HEK293 (cell line): ENCODE measurements at regions not wholly inside any gene's neighbourhood (a gene's known extent, or its start where the extent isn't known, plus 50 kb on each side); places are given as distances from the start of the nearest gene placed in this dataset.

Source experiments
- CTCF ChIA-PET: fragments of 350-600 bp; formaldehyde crosslinking; extraction: SDS; loops from one replicate; lab custom pipeline; 2021; ENCODE audit warnings: antibody characterized with exemption; lab: Yijun Ruan, JAX
- POLR2A ChIA-PET: fragments of 300-600 bp; formaldehyde crosslinking; extraction: SDS; loops from one replicate; lab custom pipeline; 2020; ENCODE audit warnings: antibody characterized with exemption, inconsistent platforms; lab: Yijun Ruan, JAX
- H3K27ac ChIP-seq: fragments of 200-500 bp; sonication (Bioruptor generic); 2 replicates; pipeline ENCODE4 v1.5.1; 2014; ENCODE audit warnings: low read depth, low read length, control low read depth, inconsistent platforms; ENCODE audit errors: extremely low read depth
- H3K36me3 ChIP-seq, 2 experiments: fragments of 200-500 bp in 1 of 2; sonication (Bioruptor generic) in 1 of 2; 1 replicate in 1 of 2; 2 replicates in 1 of 2; pipeline ENCODE4 v1.5.1; 2014 to 2017; ENCODE audit warnings: inconsistent platforms in 2 of 2, low read length in 2 of 2; ENCODE audit not compliant: control insufficient read depth in 2 of 2, insufficient read depth in 1 of 2
- H3K4me1 ChIP-seq: fragments of 200-500 bp; sonication (Bioruptor generic); 2 replicates; pipeline ENCODE4 v1.5.1; 2014; ENCODE audit warnings: mild to moderate bottlenecking, low read length, inconsistent platforms; ENCODE audit not compliant: control insufficient read depth, insufficient read depth
- H3K4me3 ChIP-seq: 2 replicates; pipeline ENCODE4 v1.5.1; 2011; ENCODE audit warnings: low read depth, mild to moderate bottlenecking, control low read depth, low read length, moderate library complexity
- H3K9me3 ChIP-seq: fragments of 200-500 bp; sonication (Bioruptor generic); 2 replicates; pipeline ENCODE4 v1.5.1; 2014; ENCODE audit warnings: low read depth, low read length, inconsistent platforms; ENCODE audit not compliant: control insufficient read depth, insufficient read depth
- BCL6B ChIP-seq: fragments of 450-650 bp; formaldehyde crosslinking; IDR thresholded peaks from 2 replicates; pipeline ENCODE4 v1.5.1; 2017; ENCODE audit warnings: missing biosample characterization, missing genetic modification characterization
- INSM2 ChIP-seq: fragments of 450-650 bp; formaldehyde crosslinking; IDR thresholded peaks from 2 replicates; pipeline ENCODE4 v1.5.1; 2016; ENCODE audit warnings: missing biosample characterization, missing genetic modification characterization
- PRDM10 ChIP-seq: fragments of 450-650 bp; formaldehyde crosslinking; IDR thresholded peaks from 2 replicates; pipeline ENCODE4 v1.5.1; 2016; ENCODE audit warnings: missing biosample characterization, missing genetic modification characterization
- SALL2 ChIP-seq: fragments of 450-650 bp; formaldehyde crosslinking; IDR thresholded peaks from 2 replicates; pipeline ENCODE4 v1.5.0; 2017; ENCODE audit warnings: missing biosample characterization, mild to moderate bottlenecking, missing genetic modification characterization, borderline replicate concordance
- ZBTB1 ChIP-seq: fragments of 450-650 bp; formaldehyde crosslinking; IDR thresholded peaks from 2 replicates; pipeline ENCODE4 v1.5.1; 2016; ENCODE audit warnings: missing biosample characterization, missing genetic modification characterization
- ZNF155 ChIP-seq: fragments of 450-650 bp; formaldehyde crosslinking; IDR thresholded peaks from 2 replicates; pipeline ENCODE4 v1.5.1; 2016; ENCODE audit warnings: missing biosample characterization, missing genetic modification characterization
- ZNF16 ChIP-seq: fragments of 450-650 bp; formaldehyde crosslinking; IDR thresholded peaks from 2 replicates; pipeline ENCODE4 v1.5.1; 2016; ENCODE audit warnings: low read depth, missing biosample characterization, missing genetic modification characterization
- ZNF221 ChIP-seq: fragments of 450-650 bp; formaldehyde crosslinking; IDR thresholded peaks from 2 replicates; pipeline ENCODE4 v1.5.1; 2017; ENCODE audit warnings: missing biosample characterization, missing genetic modification characterization, borderline replicate concordance
- ZNF24 ChIP-seq: fragments of 450-650 bp; formaldehyde crosslinking; IDR thresholded peaks from 2 replicates; pipeline ENCODE4 v1.5.1; 2016; ENCODE audit warnings: missing biosample characterization, missing genetic modification characterization
- ZNF266 ChIP-seq: fragments of 450-650 bp; formaldehyde crosslinking; IDR thresholded peaks from 2 replicates; pipeline ENCODE4 v1.5.1; 2016; ENCODE audit warnings: missing biosample characterization, missing genetic modification characterization, low read depth
- ZNF280C ChIP-seq: fragments of 450-650 bp; formaldehyde crosslinking; IDR thresholded peaks from 2 replicates; pipeline ENCODE4 v1.5.1; 2016; ENCODE audit warnings: missing biosample characterization, missing genetic modification characterization
- ZNF366 ChIP-seq: fragments of 450-650 bp; formaldehyde crosslinking; conservative IDR thresholded peaks from 2 replicates; pipeline ENCODE4 v1.5.1; 2016; ENCODE audit warnings: missing biosample characterization, missing genetic modification characterization
- ZNF416 ChIP-seq: fragments of 450-650 bp; formaldehyde crosslinking; IDR thresholded peaks from 2 replicates; pipeline ENCODE4 v1.5.1; 2016; ENCODE audit warnings: missing biosample characterization, missing genetic modification characterization
- ZNF488 ChIP-seq: fragments of 450-650 bp; formaldehyde crosslinking; IDR thresholded peaks from 2 replicates; pipeline ENCODE4 v1.5.1; 2016; ENCODE audit warnings: missing biosample characterization, missing genetic modification characterization
- ZNF530 ChIP-seq: fragments of 450-650 bp; formaldehyde crosslinking; IDR thresholded peaks from 2 replicates; pipeline ENCODE4 v1.5.1; 2016; ENCODE audit warnings: low read depth, missing biosample characterization, missing genetic modification characterization
- ZNF544 ChIP-seq: fragments of 450-650 bp; formaldehyde crosslinking; IDR thresholded peaks from 2 replicates; pipeline ENCODE4 v1.5.0; 2017; ENCODE audit warnings: missing biosample characterization, missing genetic modification characterization
- ZNF639 ChIP-seq: fragments of 450-650 bp; formaldehyde crosslinking; IDR thresholded peaks from 2 replicates; pipeline ENCODE4 v1.5.1; 2016; ENCODE audit warnings: missing biosample characterization, missing genetic modification characterization
- ZNF658 ChIP-seq: fragments of 450-650 bp; formaldehyde crosslinking; IDR thresholded peaks from 2 replicates; pipeline ENCODE4; 2016; ENCODE audit warnings: missing biosample characterization, missing genetic modification characterization
- ZNF701 ChIP-seq: fragments of 450-650 bp; formaldehyde crosslinking; IDR thresholded peaks from 2 replicates; pipeline ENCODE4 v1.5.1; 2016; ENCODE audit warnings: missing biosample characterization, missing genetic modification characterization
- ZNF776 ChIP-seq: fragments of 450-650 bp; formaldehyde crosslinking; IDR thresholded peaks from 2 replicates; pipeline ENCODE4 v1.5.0; 2017; ENCODE audit warnings: missing biosample characterization, missing genetic modification characterization, borderline replicate concordance
- ZNF777 ChIP-seq: fragments of 450-650 bp; formaldehyde crosslinking; IDR thresholded peaks from 2 replicates; pipeline ENCODE4 v1.5.1; 2017; ENCODE audit warnings: missing biosample characterization, missing genetic modification characterization, borderline replicate concordance

GRCh38 chr20:53795170-53795569 lies 201.5 kb upstream of the ZNF217 start:
- Histone ChIP-seq H3K4me3 (no peak overlapping the region), H3K9me3 (no peaks in the 10 kb centered on the region), H3K36me3 (no peaks in the 10 kb centered on the region), H3K27ac (no peak overlapping the region), H3K4me1 (no peaks in the 10 kb centered on the region)
- TF ChIP-seq ZNF24 (tag by site-specific recombination) (no peak), ZNF221 (tag by site-specific recombination) (no peak), ZNF416 (tag by site-specific recombination) (no peak), ZNF777 (no peak), INSM2 (tag by site-specific recombination) (no peak), ZNF16 (no peak)
- ChIA-PET POLR2A (no interaction called here), CTCF (no interaction called here)

GRCh38 chr20:53794529-53795115 lies 201.0 kb upstream of the ZNF217 start:
- Histone ChIP-seq H3K27ac (no peak overlapping the region), H3K4me3 (no peak overlapping the region), H3K9me3 (no peaks in the 10 kb centered on the region), H3K4me1 (no peaks in the 10 kb centered on the region), H3K36me3 (no peaks in the 10 kb centered on the region)
- TF ChIP-seq ZNF280C (tag by site-specific recombination) = no peak
- TF ChIP-seq ZNF701 (tag by site-specific recombination) = no peak
- TF ChIP-seq ZNF488 (tag by site-specific recombination) = no peak
- no peak for TF ChIP-seq BCL6B (tag by site-specific recombination)
- no peak for TF ChIP-seq SALL2
- no peak for TF ChIP-seq ZNF155 (tag by site-specific recombination)
- no peak for TF ChIP-seq PRDM10 (tag by site-specific recombination)
- TF ChIP-seq ZNF366 = no peak
- no peak for TF ChIP-seq ZNF544 (tag by site-specific recombination)
- no peak for TF ChIP-seq ZNF776 (tag by site-specific recombination)
- no peak for TF ChIP-seq ZNF639
- TF ChIP-seq ZNF530 = no peak
- TF ChIP-seq ZBTB1 = no peak
- TF ChIP-seq ZNF658 (tag by site-specific recombination) = no peak
- no peak for TF ChIP-seq ZNF266 (tag by site-specific recombination)
- ChIA-PET POLR2A (no interaction called here), CTCF (no interaction called here)
